ENCODE measurements at regions not wholly inside any gene's neighbourhood (a gene's known extent, or its start where the extent isn't known, plus 50 kb on each side); places are given as distances from the start of the nearest gene placed in this dataset.

DNA sequence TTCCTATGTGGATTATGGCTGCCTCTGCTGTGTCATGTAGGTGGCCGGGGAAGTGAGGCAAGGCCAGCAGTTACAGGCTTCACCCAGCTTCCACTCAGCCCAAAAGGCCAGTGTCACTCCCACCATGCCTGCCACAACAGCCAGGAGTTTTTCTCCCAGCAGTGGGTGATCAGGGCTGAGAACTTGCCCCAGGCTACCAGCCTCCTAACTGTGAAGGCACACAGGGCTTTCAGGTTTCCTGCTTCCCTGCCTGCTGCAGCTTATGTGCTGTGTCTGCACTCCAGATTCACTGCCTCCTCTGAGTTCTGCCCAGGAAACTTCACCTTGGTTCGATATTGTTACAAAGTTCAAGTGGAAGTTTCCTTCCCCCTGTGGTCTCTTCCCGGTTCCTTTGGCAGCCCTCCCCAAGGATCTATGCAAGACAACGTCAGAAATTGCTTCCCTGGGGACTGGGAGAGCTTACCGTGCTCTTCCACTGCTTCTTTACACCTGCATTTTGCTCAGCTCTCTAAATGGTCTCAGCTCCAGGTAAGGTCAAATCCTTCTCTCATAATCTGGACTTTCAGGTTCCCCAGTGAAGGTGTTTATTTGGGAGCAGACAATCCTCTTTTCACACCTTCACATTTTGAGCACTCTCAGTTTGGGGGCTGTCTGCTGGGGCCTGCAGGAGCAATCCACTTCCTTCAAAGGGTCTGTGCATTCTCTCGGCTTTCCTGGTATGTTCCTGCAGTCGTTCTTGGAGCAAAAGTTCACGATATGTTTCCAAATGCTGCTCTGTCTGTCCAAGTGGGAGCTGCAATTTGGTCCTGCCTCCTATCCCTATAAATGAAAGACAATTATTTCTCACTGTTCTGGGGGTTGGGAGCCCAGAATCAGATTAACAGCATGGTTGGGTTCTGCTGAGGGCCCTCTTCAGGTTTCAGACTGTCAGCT lies 1730.1 kb upstream of the PRR20A start:
- TF ChIP-seq, protein P1, sequence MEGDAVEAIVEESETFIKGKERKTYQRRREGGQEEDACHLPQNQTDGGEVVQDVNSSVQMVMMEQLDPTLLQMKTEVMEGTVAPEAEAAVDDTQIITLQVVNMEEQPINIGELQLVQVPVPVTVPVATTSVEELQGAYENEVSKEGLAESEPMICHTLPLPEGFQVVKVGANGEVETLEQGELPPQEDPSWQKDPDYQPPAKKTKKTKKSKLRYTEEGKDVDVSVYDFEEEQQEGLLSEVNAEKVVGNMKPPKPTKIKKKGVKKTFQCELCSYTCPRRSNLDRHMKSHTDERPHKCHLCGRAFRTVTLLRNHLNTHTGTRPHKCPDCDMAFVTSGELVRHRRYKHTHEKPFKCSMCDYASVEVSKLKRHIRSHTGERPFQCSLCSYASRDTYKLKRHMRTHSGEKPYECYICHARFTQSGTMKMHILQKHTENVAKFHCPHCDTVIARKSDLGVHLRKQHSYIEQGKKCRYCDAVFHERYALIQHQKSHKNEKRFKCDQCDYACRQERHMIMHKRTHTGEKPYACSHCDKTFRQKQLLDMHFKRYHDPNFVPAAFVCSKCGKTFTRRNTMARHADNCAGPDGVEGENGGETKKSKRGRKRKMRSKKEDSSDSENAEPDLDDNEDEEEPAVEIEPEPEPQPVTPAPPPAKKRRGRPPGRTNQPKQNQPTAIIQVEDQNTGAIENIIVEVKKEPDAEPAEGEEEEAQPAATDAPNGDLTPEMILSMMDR (IDR thresholded peaks at IDR 0.05): no peak
- no peak for TF ChIP-seq POLR2A (IDR thresholded peaks at IDR 0.05)

Data from Peyer's patch (tissue), 4 donors.